ENCODE measurements at regions not wholly inside any gene's neighbourhood (a gene's known extent, or its start where the extent isn't known, plus 50 kb on each side); places are given as distances from the start of the nearest gene placed in this dataset.

GRCh38 chr1:60273185-60273584 is 199.6 kb upstream of the C1orf87 start:
- Mint-ChIP-seq H3K27me3 (ENCODE audit: low read depth in 3 of 3) (no peaks in the 10 kb centered on the region), H3K9me3 (peaks cover 0 to 4% (median 2%) of the 10 kb centered on the region in 7 donors), H3K27ac (no peak overlapping the region), H3K4me3 (no peak overlapping the region), H3K36me3 (no peaks in the 10 kb centered on the region), H3K4me1 (no peaks in the 10 kb centered on the region)
- Histone ChIP-seq H3K4me1 (ENCODE audit: control insufficient read depth in 1 of 2, insufficient read depth in 2 of 2, low read length in 2 of 2) (no peaks in the 10 kb centered on the region), H3K4me2 (replicated peaks; ENCODE audit: extremely low read depth, low read length, poor library complexity, severe bottlenecking) (no peak overlapping the region), H3K79me2 (ENCODE audit: insufficient read depth, low read length) (no peaks in the 10 kb centered on the region), H3K4me3 (replicated peaks in 1 of 3; ENCODE audit: low read depth in 2 of 3, low read length in 3 of 3) (no peak overlapping the region), H3K9me3 (replicated peaks in 1 of 2; ENCODE audit: control insufficient read depth in 1 of 2, insufficient read depth in 1 of 2, low read length in 2 of 2) (no peaks in the 10 kb centered on the region), H3K9ac (ENCODE audit: insufficient read depth, low read length, poor library complexity, severe bottlenecking) (no peak overlapping the region), H3K36me3 (replicated peaks in 1 of 2; ENCODE audit: control insufficient read depth in 1 of 2, insufficient read depth in 2 of 2, low read length in 2 of 2) (no peaks in the 10 kb centered on the region), H3K27me3 (ENCODE audit: control insufficient read depth in 2 of 2, insufficient read depth in 2 of 2, low read length in 2 of 2) (no peaks in the 10 kb centered on the region), H4K20me1 (ENCODE audit: insufficient read depth, low read length) (no peaks in the 10 kb centered on the region), H2AFZ (ENCODE audit: insufficient read depth, low read depth, low read length, poor library complexity, severe bottlenecking) (no peak overlapping the region), H3K27ac (ENCODE audit: low read depth in 1 of 2, low read length in 2 of 2) (no peak overlapping the region)
- WGBS (ENCODE audit: insufficient coverage), result no CpG with 5 or more reads among the region's 1 CpG
- TF ChIP-seq, protein P1, sequence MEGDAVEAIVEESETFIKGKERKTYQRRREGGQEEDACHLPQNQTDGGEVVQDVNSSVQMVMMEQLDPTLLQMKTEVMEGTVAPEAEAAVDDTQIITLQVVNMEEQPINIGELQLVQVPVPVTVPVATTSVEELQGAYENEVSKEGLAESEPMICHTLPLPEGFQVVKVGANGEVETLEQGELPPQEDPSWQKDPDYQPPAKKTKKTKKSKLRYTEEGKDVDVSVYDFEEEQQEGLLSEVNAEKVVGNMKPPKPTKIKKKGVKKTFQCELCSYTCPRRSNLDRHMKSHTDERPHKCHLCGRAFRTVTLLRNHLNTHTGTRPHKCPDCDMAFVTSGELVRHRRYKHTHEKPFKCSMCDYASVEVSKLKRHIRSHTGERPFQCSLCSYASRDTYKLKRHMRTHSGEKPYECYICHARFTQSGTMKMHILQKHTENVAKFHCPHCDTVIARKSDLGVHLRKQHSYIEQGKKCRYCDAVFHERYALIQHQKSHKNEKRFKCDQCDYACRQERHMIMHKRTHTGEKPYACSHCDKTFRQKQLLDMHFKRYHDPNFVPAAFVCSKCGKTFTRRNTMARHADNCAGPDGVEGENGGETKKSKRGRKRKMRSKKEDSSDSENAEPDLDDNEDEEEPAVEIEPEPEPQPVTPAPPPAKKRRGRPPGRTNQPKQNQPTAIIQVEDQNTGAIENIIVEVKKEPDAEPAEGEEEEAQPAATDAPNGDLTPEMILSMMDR (IDR thresholded peaks at IDR 0.05), result no peak
- intact Hi-C loops (cut with micrococcal nuclease), result no loop called here
- no peak for DNase-seq

DNA sequence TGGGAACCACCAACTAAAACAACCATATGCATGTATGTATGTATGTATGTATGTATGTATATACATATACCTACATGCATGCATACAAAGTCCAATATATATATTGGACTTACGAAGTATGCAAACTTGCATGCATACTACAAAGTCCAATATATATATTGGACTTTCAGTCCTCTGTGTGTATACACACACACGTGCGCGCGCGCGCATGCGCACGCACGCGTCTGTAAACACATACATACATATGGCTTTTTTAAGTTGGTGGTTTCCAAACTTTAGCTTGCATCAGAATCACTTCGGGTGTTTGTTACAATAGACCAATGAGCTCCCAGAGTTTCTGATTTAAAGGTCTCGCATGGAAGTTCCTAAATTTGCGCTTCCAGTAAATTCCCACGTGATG is 197.5 kb upstream of the C1orf87 start:
- 98% methylated on average over 6 of the region's 15 CpGs for WGBS (ENCODE audit: insufficient coverage)

More for the DNA sequence above, 197.5 kb upstream of the C1orf87 start:
- no peak overlapping the region for H3K4me3 ChIP-seq (replicated peaks in 1 of 3; ENCODE audit: low read depth in 2 of 3, low read length in 3 of 3)
- Mint-ChIP-seq H3K4me3 (no peak overlapping the region), H3K27me3 (ENCODE audit: low read depth in 3 of 3) (no peaks in the 10 kb centered on the region), H3K36me3 (no peaks in the 10 kb centered on the region), H3K9me3 (peaks cover 0 to 6% (median 2%) of the 10 kb centered on the region in 7 donors), H3K4me1 (no peaks in the 10 kb centered on the region), H3K27ac (no peak overlapping the region)
- H2AFZ ChIP-seq (ENCODE audit: insufficient read depth, low read depth, low read length, poor library complexity, severe bottlenecking), result no peak overlapping the region
- no peaks in the 10 kb centered on the region for H3K36me3 ChIP-seq (replicated peaks in 1 of 2; ENCODE audit: control insufficient read depth in 1 of 2, insufficient read depth in 2 of 2, low read length in 2 of 2)
- H3K27ac ChIP-seq (ENCODE audit: low read depth in 1 of 2, low read length in 2 of 2), result no peak overlapping the region
- H3K9ac ChIP-seq (ENCODE audit: insufficient read depth, low read length, poor library complexity, severe bottlenecking), result no peak overlapping the region
- DNase-seq, result no peak
- intact Hi-C loops (cut with micrococcal nuclease), result no loop called here
- H4K20me1 ChIP-seq (ENCODE audit: insufficient read depth, low read length), result no peaks in the 10 kb centered on the region
- no peaks in the 10 kb centered on the region for H3K27me3 ChIP-seq (ENCODE audit: control insufficient read depth in 2 of 2, insufficient read depth in 2 of 2, low read length in 2 of 2)
- no peaks in the 10 kb centered on the region for H3K79me2 ChIP-seq (ENCODE audit: insufficient read depth, low read length)
- H3K4me2 ChIP-seq (replicated peaks; ENCODE audit: extremely low read depth, low read length, poor library complexity, severe bottlenecking), result no peak overlapping the region
- H3K4me1 ChIP-seq (ENCODE audit: control insufficient read depth in 1 of 2, insufficient read depth in 2 of 2, low read length in 2 of 2), result no peaks in the 10 kb centered on the region
- H3K9me3 ChIP-seq (replicated peaks in 1 of 2; ENCODE audit: control insufficient read depth in 1 of 2, insufficient read depth in 1 of 2, low read length in 2 of 2), result no peaks in the 10 kb centered on the region
- TF ChIP-seq, protein P1 (IDR thresholded peaks at IDR 0.05), result no peak
